ENCODE measurements at regions not wholly inside any gene's neighbourhood (a gene's known extent, or its start where the extent isn't known, plus 50 kb on each side); places are given as distances from the start of the nearest gene placed in this dataset.
"Not testable (repeated sequence)": the region's sequence is repeated elsewhere in the genome, so short reads cannot be mapped to it uniquely, and the experiment has no call there.

- BruUV-seq (replicated peaks), result no TSS peak
- Mint-ChIP-seq H3K27ac (ENCODE audit: unreplicated experiment) (peak overlapping the region; percentile 46), H3K9me3 (ENCODE audit: low read depth, unreplicated experiment) (no peaks in the 10 kb centered on the region), H3K4me3 (ENCODE audit: low read depth, unreplicated experiment) (no peak overlapping the region), H3K4me1 (ENCODE audit: low read depth, unreplicated experiment) (peaks cover 27% of the 10 kb centered on the region), H3K36me3 (ENCODE audit: insufficient read depth, unreplicated experiment) (no peaks in the 10 kb centered on the region), H3K27me3 (ENCODE audit: unreplicated experiment) (no peaks in the 10 kb centered on the region)
- intact Hi-C loops (cut with micrococcal nuclease; ENCODE audit: unreplicated experiment), result loop anchor here (2.0 to 10.0 kb wide), 3 partner anchors 139 to 377 kb away; no protein-coding TSS in a partner anchor
- CTCF ChIA-PET, result interaction anchor here (0.7 to 1.7 kb wide), 8 partner anchors 14 to 449 kb away, joined by 3 to 10 read pairs (median 4); partner anchors contain the start of gene NCKAP5
- DNase-seq, result no peak
- no peak for TF ChIP-seq CTCF (IDR thresholded peaks at IDR 0.05; ENCODE audit: unreplicated experiment)
Observed at GRCh38 chr2:133641942-133642725, 73.9 kb upstream of the NCKAP5 start.

GRCh38 chr2:133642791-133643191 is 74.5 kb upstream of the NCKAP5 start:
- Mint-ChIP-seq H3K36me3 (ENCODE audit: insufficient read depth, unreplicated experiment) (no peaks in the 10 kb centered on the region), H3K4me3 (ENCODE audit: low read depth, unreplicated experiment) (no peak overlapping the region), H3K27me3 (ENCODE audit: unreplicated experiment) (no peaks in the 10 kb centered on the region), H3K27ac (ENCODE audit: unreplicated experiment) (no peak overlapping the region), H3K9me3 (ENCODE audit: low read depth, unreplicated experiment) (no peaks in the 10 kb centered on the region), H3K4me1 (ENCODE audit: low read depth, unreplicated experiment) (peaks cover 27% of the 10 kb centered on the region)
- DNase-seq, result no peak
- intact Hi-C loops (cut with micrococcal nuclease; ENCODE audit: unreplicated experiment), result loop anchor here (10.0 kb wide), 2 partner anchors 208 to 378 kb away; no protein-coding TSS in a partner anchor
- no TSS peak for BruUV-seq (replicated peaks)
- no peak for TF ChIP-seq CTCF (IDR thresholded peaks at IDR 0.05; ENCODE audit: unreplicated experiment)
- CTCF ChIA-PET, result no interaction called here

GRCh38 chr2:133643863-133644262 is 75.6 kb upstream of the NCKAP5 start:
- CTCF ChIA-PET, result no interaction called here
- no peak for TF ChIP-seq CTCF (IDR thresholded peaks at IDR 0.05; ENCODE audit: unreplicated experiment)
- H3K9me3 Mint-ChIP-seq (ENCODE audit: low read depth, unreplicated experiment), result no peaks in the 10 kb centered on the region
- no TSS peak for BruUV-seq (replicated peaks)
- peaks cover 27% of the 10 kb centered on the region for H3K4me1 Mint-ChIP-seq (ENCODE audit: low read depth, unreplicated experiment)
- intact Hi-C loops (cut with micrococcal nuclease; ENCODE audit: unreplicated experiment), result loop anchor here (10.0 kb wide), 2 partner anchors 209 to 379 kb away; no protein-coding TSS in a partner anchor
- no peak for DNase-seq
- no peak overlapping the region for H3K27ac Mint-ChIP-seq (ENCODE audit: unreplicated experiment)
- no peaks in the 10 kb centered on the region for H3K36me3 Mint-ChIP-seq (ENCODE audit: insufficient read depth, unreplicated experiment)
- H3K27me3 Mint-ChIP-seq (ENCODE audit: unreplicated experiment), result no peaks in the 10 kb centered on the region
- H3K4me3 Mint-ChIP-seq (ENCODE audit: low read depth, unreplicated experiment), result no peak overlapping the region

GRCh38 chr2:133644846-133645245 is 76.6 kb upstream of the NCKAP5 start:
- Mint-ChIP-seq H3K4me1 (ENCODE audit: low read depth, unreplicated experiment) (peaks cover 27% of the 10 kb centered on the region), H3K27ac (ENCODE audit: unreplicated experiment) (no peak overlapping the region), H3K4me3 (ENCODE audit: low read depth, unreplicated experiment) (no peak overlapping the region), H3K36me3 (ENCODE audit: insufficient read depth, unreplicated experiment) (no peaks in the 10 kb centered on the region), H3K9me3 (ENCODE audit: low read depth, unreplicated experiment) (no peaks in the 10 kb centered on the region), H3K27me3 (ENCODE audit: unreplicated experiment) (no peaks in the 10 kb centered on the region)
- CTCF ChIA-PET, result no interaction called here
- intact Hi-C loops (cut with micrococcal nuclease; ENCODE audit: unreplicated experiment), result loop anchor here (10.0 kb wide), 2 partner anchors 210 to 380 kb away; no protein-coding TSS in a partner anchor
- no peak for TF ChIP-seq CTCF (IDR thresholded peaks at IDR 0.05; ENCODE audit: unreplicated experiment)
- no peak for DNase-seq
- BruUV-seq (replicated peaks), result no TSS peak

- H3K27ac Mint-ChIP-seq (ENCODE audit: unreplicated experiment); H3K36me3 Mint-ChIP-seq (ENCODE audit: insufficient read depth, unreplicated experiment); CTCF ChIA-PET; H3K4me1 Mint-ChIP-seq (ENCODE audit: low read depth, unreplicated experiment); H3K4me3 Mint-ChIP-seq (ENCODE audit: low read depth, unreplicated experiment); H3K9me3 Mint-ChIP-seq (ENCODE audit: low read depth, unreplicated experiment); H3K27me3 Mint-ChIP-seq (ENCODE audit: unreplicated experiment); DNase-seq; BruUV-seq (replicated peaks): not testable (repeated sequence)
- intact Hi-C loops (cut with micrococcal nuclease; ENCODE audit: unreplicated experiment), result loop anchor here (10.0 kb wide), 2 partner anchors 213 to 383 kb away; no protein-coding TSS in a partner anchor
Observed at GRCh38 chr2:133647386-133647785, 79.1 kb upstream of the NCKAP5 start.

All from Calu3 (cell line).